Activated CD4-positive, alpha-beta T cell treated with anti-CD3 and anti-CD28 coated beads, Interleukin-2, Interleukin-4, amounts not matched to agents 100 ng/mL and 50 ng/mL, durations not matched to agents 16 hours and 8 hours (primary cell): ENCODE measurements at regions not wholly inside any gene's neighbourhood (a gene's known extent, or its start where the extent isn't known, plus 50 kb on each side); places are given as distances from the start of the nearest gene placed in this dataset.
"Not testable (repeated sequence)": the region's sequence is repeated elsewhere in the genome, so short reads cannot be mapped to it uniquely, and the experiment has no call there.

Source experiments
- DNase-seq: peaks from one replicate; pipeline ENCODE4 v3.0.0-alpha.2; 2020; ENCODE audit warnings: low spot score

DNA sequence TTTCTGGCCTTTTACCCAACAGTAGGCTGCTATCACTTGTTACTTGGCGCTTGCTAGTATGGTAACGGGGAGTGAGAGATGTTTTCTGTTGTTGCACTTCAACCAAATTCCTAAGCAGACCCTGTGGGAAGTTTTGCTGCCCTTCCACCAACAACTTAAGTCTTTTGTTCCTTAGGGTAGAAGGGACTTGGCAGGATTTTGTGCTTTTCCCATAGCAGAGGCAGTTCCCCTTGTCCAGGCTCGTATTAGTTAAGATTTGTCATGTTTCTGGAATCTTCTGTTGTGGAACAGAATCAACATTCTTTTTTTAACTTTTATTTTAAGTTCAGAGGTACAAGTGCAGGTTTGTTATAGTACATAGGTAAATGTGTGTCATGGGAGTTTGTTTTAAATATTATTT lies 73.2 kb upstream of the SGIP1 start:
- no peak for DNase-seq

DNA sequence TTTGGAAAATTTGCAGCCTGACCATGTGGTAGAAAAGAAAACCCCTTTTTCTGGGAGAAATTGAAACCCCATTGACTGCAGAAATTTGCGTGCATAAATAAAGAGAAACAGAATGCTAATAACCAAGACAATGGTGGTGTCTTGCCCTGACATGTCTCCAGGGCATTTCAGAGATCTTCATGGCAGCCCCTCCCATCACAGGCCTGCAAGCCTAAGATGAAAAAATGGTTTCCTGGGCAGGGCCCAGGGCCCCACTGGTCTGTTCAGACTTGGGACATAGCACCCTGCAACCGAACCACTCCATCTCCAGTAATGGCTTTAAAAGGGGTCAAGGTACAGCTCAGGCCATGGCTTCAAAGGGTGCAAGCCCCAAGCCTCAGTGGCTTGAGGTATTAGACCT lies 71.6 kb upstream of the SGIP1 start:
- no peak for DNase-seq

DNA sequence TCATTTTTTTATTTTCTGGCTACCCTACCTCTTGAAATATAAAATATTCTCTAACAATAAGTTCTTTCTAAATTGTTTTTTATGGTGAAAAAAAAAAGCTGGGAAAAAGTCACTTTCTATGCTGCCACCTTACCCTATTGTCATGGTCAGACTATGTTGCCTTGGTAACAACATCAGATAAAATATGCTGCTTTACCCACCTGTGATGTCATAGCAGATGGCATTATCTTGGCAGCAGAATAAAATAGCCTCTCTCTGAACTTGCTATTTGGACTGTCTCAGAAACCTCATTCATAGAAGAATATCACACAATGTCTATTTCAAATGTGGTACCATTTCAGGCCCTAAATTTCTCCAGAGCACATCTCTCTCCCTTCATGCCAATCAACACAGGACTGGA lies 69.6 kb upstream of the SGIP1 start:
- DNase-seq = no peak

DNA sequence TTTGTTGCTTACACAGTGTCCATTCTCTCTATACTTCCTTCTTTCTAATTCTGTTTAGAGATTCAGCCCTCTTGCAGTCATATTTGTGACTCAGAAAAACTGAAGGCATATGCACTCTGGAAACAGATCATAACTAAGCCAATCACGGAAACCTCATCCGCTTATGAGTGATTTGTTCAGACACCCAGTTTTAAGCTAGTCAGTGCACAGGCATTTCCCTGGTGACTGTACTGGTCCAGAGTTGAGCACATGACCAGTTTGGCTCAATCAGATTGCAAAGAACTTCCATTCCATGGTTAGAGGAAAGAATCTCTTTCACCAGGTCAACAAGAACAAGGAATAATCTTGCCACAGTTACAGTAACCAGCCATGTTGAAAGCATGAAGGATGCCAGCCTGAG lies 69.2 kb upstream of the SGIP1 start:
- no peak for DNase-seq

DNA sequence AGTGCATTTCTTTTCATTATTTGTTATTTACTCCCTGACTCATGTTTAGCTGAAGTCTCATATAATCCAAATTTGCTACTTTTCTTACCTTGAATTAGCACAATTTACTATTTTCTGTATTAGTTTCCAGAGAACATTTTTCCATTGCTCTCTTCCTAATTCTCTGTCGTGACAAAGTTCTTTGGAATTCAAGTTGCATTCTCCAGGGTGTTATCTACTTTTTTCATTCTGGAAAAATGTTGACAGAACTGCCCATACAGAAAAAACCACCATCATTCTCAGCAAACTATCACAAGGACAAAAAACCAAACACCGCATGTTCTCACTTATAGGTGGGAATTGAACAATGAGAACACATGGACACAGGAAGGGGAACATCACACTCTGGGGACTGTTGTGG lies 67.3 kb upstream of the SGIP1 start:
- not testable (repeated sequence) for DNase-seq

DNA sequence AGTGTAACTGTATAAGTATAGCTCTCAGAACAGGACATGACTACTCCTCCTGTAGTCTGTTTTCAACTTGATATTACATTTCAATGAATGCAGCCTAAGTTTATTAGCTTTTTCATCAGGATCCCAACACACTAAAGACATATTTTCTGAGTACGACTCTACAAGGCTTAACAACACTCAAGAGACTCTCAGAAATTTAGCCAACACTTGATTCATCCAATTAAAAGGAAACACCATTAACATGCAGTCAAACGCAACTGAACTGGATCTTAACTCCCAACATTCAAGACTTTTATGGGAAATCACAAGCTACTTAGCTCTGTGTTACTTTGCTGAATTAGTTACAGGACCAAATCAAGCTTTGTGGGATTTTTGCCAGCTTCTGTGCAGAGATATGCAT lies 65.2 kb upstream of the SGIP1 start:
- DNase-seq = no peak

DNA sequence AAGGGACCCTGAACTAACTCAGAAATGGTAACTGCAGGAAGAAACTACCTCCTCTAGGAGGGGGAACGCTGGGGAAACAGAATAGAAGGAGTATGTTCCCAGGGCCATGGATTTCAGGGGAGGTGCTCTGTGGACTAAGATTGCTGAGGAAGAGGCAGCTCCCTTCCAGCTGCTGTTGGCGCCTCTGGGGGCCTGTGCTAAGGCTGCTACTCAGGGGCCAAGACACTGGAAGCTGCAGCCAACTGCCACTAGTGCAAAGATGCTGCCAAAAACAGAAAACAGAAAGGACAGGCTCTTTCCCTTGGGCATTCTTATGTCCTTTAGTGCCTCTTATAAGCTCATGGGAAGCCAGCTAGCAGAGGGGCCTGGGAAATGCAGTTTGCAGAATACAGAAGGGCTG lies 58.0 kb upstream of the SGIP1 start:
- DNase-seq = no peak

DNA sequence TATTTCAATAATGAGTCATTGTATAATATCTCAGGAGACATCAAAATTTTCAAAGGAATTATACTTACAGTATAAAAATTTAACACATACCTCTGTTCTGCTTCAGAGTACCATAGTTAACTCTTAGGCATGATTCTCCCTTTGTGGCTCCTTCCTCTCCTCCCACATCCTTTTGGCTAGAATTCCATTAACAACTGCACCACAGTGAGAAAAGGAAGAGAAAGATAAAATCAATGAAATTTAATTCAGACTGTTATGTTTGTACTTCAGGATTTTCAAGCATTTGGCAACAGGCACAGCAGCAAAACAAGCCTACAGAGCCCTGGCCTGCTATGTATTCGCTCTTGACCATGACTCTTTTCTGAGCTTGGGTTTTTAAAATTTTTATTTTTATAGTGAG lies 57.2 kb upstream of the SGIP1 start:
- no peak for DNase-seq

DNA sequence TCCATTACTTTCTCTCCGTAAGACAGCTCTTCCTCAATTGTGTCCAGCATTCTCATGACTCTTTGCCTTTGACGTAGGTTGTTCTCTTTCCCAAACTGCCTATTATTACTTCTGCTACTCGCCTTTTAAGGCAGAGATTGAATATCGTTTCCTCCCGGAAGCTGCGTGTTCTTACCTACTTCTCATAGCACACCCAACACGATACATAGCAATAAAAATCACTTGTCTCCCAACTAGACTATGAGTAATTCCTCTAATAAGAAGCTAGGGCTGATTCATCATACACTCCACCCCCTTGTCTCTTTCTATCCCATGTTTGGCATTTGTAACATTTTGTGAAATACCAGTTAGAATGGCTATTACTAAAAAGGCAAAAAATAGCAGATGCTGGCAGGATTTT lies 55.8 kb upstream of the SGIP1 start:
- DNase-seq = no peak

DNA sequence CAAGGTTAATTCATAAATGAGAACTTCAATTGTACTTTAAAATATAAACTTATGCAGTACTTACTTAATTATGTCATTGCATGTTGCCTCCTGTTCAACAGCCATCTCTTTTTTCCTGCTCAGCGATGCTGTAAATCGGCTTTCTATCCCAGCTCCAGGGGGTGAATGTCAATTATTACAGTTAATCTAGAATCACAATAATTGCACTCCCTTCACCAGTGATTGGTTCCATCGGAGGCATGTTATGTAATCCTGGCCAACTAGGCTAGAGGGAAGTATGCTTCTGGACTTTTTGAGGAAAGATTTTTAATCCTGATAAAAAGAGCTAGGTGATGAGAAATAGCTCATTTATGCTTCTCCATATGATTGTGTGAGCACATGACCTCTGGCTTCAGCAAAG lies 53.8 kb upstream of the SGIP1 start:
- DNase-seq = no peak

DNA sequence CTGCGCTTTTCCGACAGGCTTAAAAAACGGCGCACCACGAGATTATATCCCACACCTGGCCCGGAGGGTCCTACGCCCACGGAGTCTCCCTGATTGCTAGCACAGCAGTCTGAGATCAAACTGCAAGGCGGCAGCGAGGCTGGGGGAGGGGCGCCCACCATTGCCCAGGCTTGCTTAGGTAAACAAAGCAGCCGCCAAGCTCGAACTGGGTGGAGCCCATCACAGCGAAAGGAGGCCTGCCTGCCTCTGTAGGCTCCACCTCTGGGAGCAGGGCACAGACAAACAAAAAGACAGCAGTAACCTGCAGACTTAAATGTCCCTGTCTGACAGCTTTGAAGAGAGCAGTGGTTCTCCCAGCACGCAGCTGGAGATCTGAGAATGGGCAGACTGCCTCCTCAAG lies 52.7 kb upstream of the SGIP1 start:
- not testable (repeated sequence) for DNase-seq
